Neuronal stem cell (in vitro differentiated cells): ENCODE measurements at regions not wholly inside any gene's neighbourhood (a gene's known extent, or its start where the extent isn't known, plus 50 kb on each side); places are given as distances from the start of the nearest gene placed in this dataset.

Experiments
- DNase-seq: peaks from one replicate; pipeline ENCODE4 v3.0.0-alpha.2; 2013; ENCODE audit warnings: low spot score
- H2AFZ ChIP-seq: one replicate; pipeline ENCODE4 v1.6.1; 2013; ENCODE audit warnings: mild to moderate bottlenecking, low read length, inconsistent platforms
- H2AK5ac ChIP-seq: 2 replicates; pipeline ENCODE4 v1.6.1; 2013; ENCODE audit warnings: low read depth, mild to moderate bottlenecking, inconsistent platforms, low read length, moderate library complexity, mixed read lengths
- H2BK120ac ChIP-seq: 2 replicates; pipeline ENCODE4 v1.6.1; 2013; ENCODE audit warnings: low read depth, mild to moderate bottlenecking, inconsistent platforms, low read length, moderate library complexity, mixed read lengths
- H2BK12ac ChIP-seq: one replicate; pipeline ENCODE4 v1.6.1; 2013; ENCODE audit warnings: low read length, inconsistent platforms
- H2BK15ac ChIP-seq: 2 replicates; pipeline ENCODE4 v1.6.1; 2013; ENCODE audit warnings: mild to moderate bottlenecking, low read length, inconsistent platforms, mixed read lengths
- H2BK5ac ChIP-seq: one replicate; pipeline ENCODE4 v1.6.1; 2013; ENCODE audit warnings: inconsistent platforms, mild to moderate bottlenecking, low read length, moderate library complexity
- H3K14ac ChIP-seq: one replicate; pipeline ENCODE4 v1.6.1; 2013; ENCODE audit warnings: low read length, inconsistent platforms
- H3K18ac ChIP-seq: 2 replicates; pipeline ENCODE4 v1.6.1; 2013; ENCODE audit warnings: low read length, inconsistent platforms
- H3K23ac ChIP-seq: 2 replicates; pipeline ENCODE4 v1.6.1; 2013; ENCODE audit warnings: low read depth, mild to moderate bottlenecking, mixed read lengths, low read length, inconsistent platforms; ENCODE audit not compliant: poor library complexity
- H3K27ac ChIP-seq: replicated peaks from 3 replicates; pipeline ENCODE4 v1.5.1; 2013; ENCODE audit warnings: low read length, inconsistent platforms
- H3K27me3 ChIP-seq, 3 experiments: 2 replicates each; pipeline ENCODE4 v1.6.1; 2013; ENCODE audit warnings: low read length in 3 of 3, mild to moderate bottlenecking in 2 of 3, inconsistent platforms in 1 of 3, low read depth in 1 of 3, mixed read lengths in 1 of 3, moderate library complexity in 1 of 3; ENCODE audit not compliant: control insufficient read depth in 3 of 3, insufficient read depth in 3 of 3
- H3K36me3 ChIP-seq, 2 donors: replicated peaks in 1 of 2; 2 replicates each; pipeline ENCODE4 v1.6.1; 2013; ENCODE audit warnings: low read length in 2 of 2; ENCODE audit not compliant: control insufficient read depth in 2 of 2, insufficient read depth in 2 of 2
- H3K4ac ChIP-seq: 2 replicates; pipeline ENCODE4 v1.6.1; 2013; ENCODE audit warnings: inconsistent platforms, mild to moderate bottlenecking, low read length, moderate library complexity
- H3K4me1 ChIP-seq, 2 donors: 1 replicate in 1 of 2; 2 replicates in 1 of 2; pipeline ENCODE4 v1.6.1; 2013; ENCODE audit warnings: low read length in 2 of 2, low read depth in 1 of 2; ENCODE audit not compliant: control insufficient read depth in 2 of 2, insufficient read depth in 1 of 2
- H3K4me2 ChIP-seq: one replicate; pipeline ENCODE4 v1.6.1; 2013; ENCODE audit warnings: mild to moderate bottlenecking, low read length, inconsistent platforms; ENCODE audit not compliant: insufficient read depth, poor library complexity, severe bottlenecking
- H3K4me3 ChIP-seq, 2 donors: 2 replicates each; pipeline ENCODE4 v1.5.1; 2013; ENCODE audit warnings: low read length in 2 of 2, mild to moderate bottlenecking in 2 of 2, inconsistent platforms in 1 of 2, moderate library complexity in 1 of 2
- H3K79me1 ChIP-seq: one replicate; pipeline ENCODE4 v1.6.1; 2013; ENCODE audit warnings: low read depth, mild to moderate bottlenecking, inconsistent platforms, low read length, moderate library complexity
- H3K9ac ChIP-seq: one replicate; pipeline ENCODE4 v1.6.1; 2013; ENCODE audit warnings: mild to moderate bottlenecking, low read depth, low read length, inconsistent platforms; ENCODE audit not compliant: poor library complexity
- H3K9me3 ChIP-seq, 2 donors: replicated peaks in 1 of 2; 2 replicates each; pipeline versions ENCODE3 to v1.6.1; 2013; ENCODE audit warnings: low read length in 2 of 2, mild to moderate bottlenecking in 2 of 2, inconsistent platforms in 1 of 2, low read depth in 1 of 2, mixed read lengths in 1 of 2, moderate library complexity in 1 of 2; ENCODE audit not compliant: control insufficient read depth in 2 of 2, insufficient read depth in 1 of 2
- H4K8ac ChIP-seq: one replicate; pipeline ENCODE4 v1.6.1; 2013; ENCODE audit warnings: low read depth, mild to moderate bottlenecking, inconsistent platforms, low read length, moderate library complexity
- H4K91ac ChIP-seq: one replicate; pipeline ENCODE4 v1.6.1; 2013; ENCODE audit warnings: low read length, low read depth, mild to moderate bottlenecking, inconsistent platforms; ENCODE audit not compliant: poor library complexity
- WGBS, 2 donors: extraction: QIAGEN DNeasy Blood & Tissue Kit; methylation state at CpG; one replicate each; pipeline ENCODE4 v1.1.7; 2013; ENCODE audit warnings: missing lambda C conversion rate in 2 of 2, mixed read lengths in 1 of 2; ENCODE audit not compliant: insufficient read length in 2 of 2, insufficient replicate concordance in 1 of 2; ENCODE audit errors: extremely low coverage in 2 of 2; 5-methylcytosine and 5-hydroxymethylcytosine counted together

DNA sequence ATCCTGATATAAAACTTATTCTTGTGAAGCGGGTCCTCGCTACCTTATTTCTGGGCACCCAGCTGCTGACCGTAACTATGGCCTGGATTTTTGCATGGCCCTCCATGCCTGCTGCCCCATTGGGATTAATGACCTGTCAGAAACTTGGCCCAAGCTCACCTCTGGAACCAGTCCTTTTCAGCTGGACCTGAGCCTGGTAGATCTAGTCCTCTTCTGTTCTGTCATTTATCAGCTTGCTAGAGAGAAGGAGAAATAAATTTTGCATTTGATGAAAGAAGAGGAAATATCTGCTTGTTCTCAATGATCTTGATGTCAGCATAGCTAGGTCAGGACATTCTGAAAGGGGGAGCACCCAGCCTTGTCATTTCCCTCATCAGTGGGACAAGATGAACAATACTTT lies 387.8 kb upstream of the LARGE1 start:
- no peak overlapping the region for H3K18ac ChIP-seq
- H3K4me2 ChIP-seq: no peak overlapping the region
- H3K4me3 ChIP-seq: no peak overlapping the region
- no peaks in the 10 kb centered on the region for H3K79me1 ChIP-seq
- no peak overlapping the region for H3K14ac ChIP-seq
- no peak overlapping the region for H2AFZ ChIP-seq
- H3K27me3 ChIP-seq: no peaks in the 10 kb centered on the region
- no peaks in the 10 kb centered on the region for H3K36me3 ChIP-seq
- H3K9me3 ChIP-seq: no peaks in the 10 kb centered on the region
- no peak overlapping the region for H4K91ac ChIP-seq
- no peak overlapping the region for H3K27ac ChIP-seq
- no peak overlapping the region for H2BK15ac ChIP-seq
- whole genome bisulfite sequencing, 2 donors: no CpG with 5 or more reads among the region's 3 CpGs
- no peak overlapping the region for H3K23ac ChIP-seq
- DNase-seq: no peak
- no peak overlapping the region for H4K8ac ChIP-seq
- H3K4ac ChIP-seq: no peak overlapping the region
- H2BK5ac ChIP-seq: no peak overlapping the region
- no peak overlapping the region for H2BK120ac ChIP-seq
- peaks cover 0 to 11% of the 10 kb centered on the region in 2 donors for H3K4me1 ChIP-seq
- H2AK5ac ChIP-seq: no peak overlapping the region
- H2BK12ac ChIP-seq: no peak overlapping the region
- no peak overlapping the region for H3K9ac ChIP-seq

DNA sequence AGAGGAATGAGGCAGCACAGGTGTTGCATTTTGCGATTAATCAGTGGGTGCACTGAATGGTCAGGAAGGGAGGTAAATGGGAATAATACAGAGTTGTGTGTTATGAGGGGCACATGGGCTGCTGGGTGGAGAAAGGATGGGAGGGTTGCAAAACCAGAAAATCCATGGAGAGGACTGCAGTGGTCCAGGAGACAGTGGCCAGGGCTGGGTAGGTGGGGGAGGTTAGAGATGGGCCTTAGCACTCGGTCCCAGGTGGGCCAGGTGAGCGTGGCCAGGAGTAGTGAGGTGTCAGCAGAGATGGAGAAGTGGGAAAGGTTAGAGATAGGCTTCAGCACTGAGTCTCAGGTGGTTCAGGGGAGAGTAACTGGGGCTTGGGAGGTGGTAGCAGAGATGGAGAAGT lies 399.1 kb upstream of the LARGE1 start:
- WGBS, 2 donors: no CpG with 5 or more reads among the region's 3 CpGs
- Histone ChIP-seq H3K27me3 (no peaks in the 10 kb centered on the region), H3K4ac (no peak overlapping the region), H2BK15ac (no peak overlapping the region), H3K79me1 (no peaks in the 10 kb centered on the region), H3K14ac (peak overlapping the region; percentile 56), H2AFZ (no peak overlapping the region), H2BK120ac (peak overlapping the region; percentile 54), H3K4me2 (no peak overlapping the region), H2BK12ac (no peak overlapping the region), H3K4me3 (no peak overlapping the region), H3K18ac (no peak overlapping the region), H4K91ac (no peak overlapping the region), H3K36me3 (no peaks in the 10 kb centered on the region), H3K9me3 (no peaks in the 10 kb centered on the region), H3K4me1 (no peaks in the 10 kb centered on the region), H3K27ac (no peak overlapping the region), H3K9ac (no peak overlapping the region), H2BK5ac (no peak overlapping the region), H2AK5ac (no peak overlapping the region), H4K8ac (no peak overlapping the region), H3K23ac (no peak overlapping the region)
- DNase-seq: no peak

DNA sequence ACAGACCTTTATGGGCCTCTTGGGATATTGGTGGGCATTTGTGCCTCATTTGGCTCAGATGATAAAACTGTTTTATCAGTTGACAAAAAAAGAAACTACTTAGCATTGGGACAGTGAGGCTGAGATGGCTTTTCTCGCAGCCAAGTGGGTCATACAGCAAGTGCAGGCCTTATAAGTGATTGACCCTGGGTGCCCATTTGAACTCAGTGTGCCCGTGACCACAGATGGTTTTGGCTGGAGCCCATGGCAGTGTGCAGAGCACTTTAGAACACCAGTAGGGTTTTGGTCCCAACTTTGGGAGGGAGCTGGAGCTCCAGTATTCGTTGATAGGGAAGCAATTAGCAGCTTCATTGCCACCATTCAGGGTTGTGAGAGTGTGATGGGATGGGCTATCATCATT lies 404.5 kb upstream of the LARGE1 start:
- Histone ChIP-seq H3K18ac (no peak overlapping the region), H3K79me1 (no peaks in the 10 kb centered on the region), H2AFZ (no peak overlapping the region), H3K27ac (no peak overlapping the region), H4K8ac (no peak overlapping the region), H2BK5ac (no peak overlapping the region), H3K14ac (no peak overlapping the region), H2AK5ac (no peak overlapping the region), H2BK120ac (no peak overlapping the region), H3K4me1 (no peaks in the 10 kb centered on the region), H2BK15ac (no peak overlapping the region), H3K4me3 (no peak overlapping the region), H4K91ac (no peak overlapping the region), H3K4me2 (no peak overlapping the region), H3K4ac (no peak overlapping the region), H3K9ac (no peak overlapping the region), H2BK12ac (no peak overlapping the region), H3K23ac (no peak overlapping the region), H3K9me3 (no peaks in the 10 kb centered on the region), H3K27me3 (no peaks in the 10 kb centered on the region), H3K36me3 (no peaks in the 10 kb centered on the region)
- WGBS, 2 donors: no CpG with 5 or more reads among the region's 3 CpGs
- no peak for DNase-seq

DNA sequence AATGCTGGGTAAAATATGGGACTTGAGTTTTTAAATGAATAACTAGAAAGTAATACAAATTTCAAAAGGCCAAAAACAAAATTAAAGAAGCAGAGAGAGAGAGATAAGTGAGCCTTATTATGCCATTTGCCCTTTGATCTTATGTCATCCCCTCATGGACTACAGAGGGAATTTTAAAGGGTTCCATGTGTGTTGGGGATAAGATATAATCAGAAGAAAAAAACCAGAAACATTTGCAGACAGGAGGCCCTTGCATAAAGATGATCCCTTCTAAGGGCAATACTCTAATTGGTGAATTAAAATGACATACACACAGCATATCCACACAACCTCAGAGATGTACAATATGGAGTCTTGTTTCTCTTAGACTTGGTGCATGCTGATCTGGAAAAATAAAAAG lies 406.6 kb upstream of the LARGE1 start:
- Histone ChIP-seq H2BK120ac (no peak overlapping the region), H3K4me1 (no peaks in the 10 kb centered on the region), H3K27me3 (no peaks in the 10 kb centered on the region), H3K27ac (no peak overlapping the region), H3K79me1 (no peaks in the 10 kb centered on the region), H2AK5ac (no peak overlapping the region), H3K4me2 (no peak overlapping the region), H3K9ac (no peak overlapping the region), H3K23ac (no peak overlapping the region), H2BK15ac (no peak overlapping the region), H3K18ac (no peak overlapping the region), H3K9me3 (no peaks in the 10 kb centered on the region), H4K8ac (no peak overlapping the region), H3K4me3 (no peak overlapping the region), H3K4ac (no peak overlapping the region), H2AFZ (no peak overlapping the region), H3K36me3 (no peaks in the 10 kb centered on the region), H4K91ac (no peak overlapping the region), H2BK5ac (no peak overlapping the region), H2BK12ac (no peak overlapping the region), H3K14ac (no peak overlapping the region)
- DNase-seq: no peak
